ENCODE measurements at regions not wholly inside any gene's neighbourhood (a gene's known extent, or its start where the extent isn't known, plus 50 kb on each side); places are given as distances from the start of the nearest gene placed in this dataset.

- TF ChIP-seq CTCF (IDR thresholded peaks at IDR 0.05) (no peak), POLR2A (IDR thresholded peaks at IDR 0.05) (no peak)
Observed at GRCh38 chr9:99623780-99624364, 197.8 kb upstream of the NR4A3 start.

All from uterus (tissue), 2 donors.